GM21447 (cell line): ENCODE measurements at regions not wholly inside any gene's neighbourhood (a gene's known extent, or its start where the extent isn't known, plus 50 kb on each side); places are given as distances from the start of the nearest gene placed in this dataset.

ENCODE experiments used
- ATAC-seq: cut with Tn5 transposase; IDR thresholded peaks from one replicate; pipeline ENCODE4 v1.9.1; 2021; ENCODE audit not compliant: unreplicated experiment

- ATAC-seq = no peak
Measured at GRCh38 chr2:57862727-57863126, 183.9 kb upstream of the VRK2 start.

GRCh38 chr2:57864926-57865325 lies 181.7 kb upstream of the VRK2 start:
- ATAC-seq = no peak

DNA sequence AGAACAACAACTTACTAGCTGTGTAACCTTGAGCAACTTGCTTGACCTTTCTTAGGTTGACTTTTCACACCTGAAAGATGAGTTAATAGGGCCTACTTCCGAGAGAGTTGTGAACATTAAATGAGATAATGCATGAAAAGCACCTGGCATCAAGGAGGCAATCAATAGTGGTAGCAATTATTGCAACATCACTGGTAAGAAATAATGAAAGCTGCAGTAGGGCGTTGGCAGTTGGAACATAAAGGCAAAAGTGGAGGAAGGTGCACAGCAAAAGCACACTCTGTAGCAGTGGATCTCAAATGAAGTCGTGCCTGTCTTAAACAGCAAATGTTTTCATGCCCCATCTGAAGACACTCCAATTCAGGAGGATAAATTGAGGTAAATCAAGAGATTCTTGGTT lies 178.9 kb upstream of the VRK2 start:
- no peak for ATAC-seq

GRCh38 chr2:57868619-57869139 lies 177.9 kb upstream of the VRK2 start:
- no peak for ATAC-seq

GRCh38 chr2:57869758-57870344 lies 176.8 kb upstream of the VRK2 start:
- ATAC-seq = no peak

GRCh38 chr2:57876313-57876712 lies 170.3 kb upstream of the VRK2 start:
- peak; percentile 47 for ATAC-seq

GRCh38 chr2:57877811-57878170 lies 168.8 kb upstream of the VRK2 start:
- ATAC-seq = no peak

DNA sequence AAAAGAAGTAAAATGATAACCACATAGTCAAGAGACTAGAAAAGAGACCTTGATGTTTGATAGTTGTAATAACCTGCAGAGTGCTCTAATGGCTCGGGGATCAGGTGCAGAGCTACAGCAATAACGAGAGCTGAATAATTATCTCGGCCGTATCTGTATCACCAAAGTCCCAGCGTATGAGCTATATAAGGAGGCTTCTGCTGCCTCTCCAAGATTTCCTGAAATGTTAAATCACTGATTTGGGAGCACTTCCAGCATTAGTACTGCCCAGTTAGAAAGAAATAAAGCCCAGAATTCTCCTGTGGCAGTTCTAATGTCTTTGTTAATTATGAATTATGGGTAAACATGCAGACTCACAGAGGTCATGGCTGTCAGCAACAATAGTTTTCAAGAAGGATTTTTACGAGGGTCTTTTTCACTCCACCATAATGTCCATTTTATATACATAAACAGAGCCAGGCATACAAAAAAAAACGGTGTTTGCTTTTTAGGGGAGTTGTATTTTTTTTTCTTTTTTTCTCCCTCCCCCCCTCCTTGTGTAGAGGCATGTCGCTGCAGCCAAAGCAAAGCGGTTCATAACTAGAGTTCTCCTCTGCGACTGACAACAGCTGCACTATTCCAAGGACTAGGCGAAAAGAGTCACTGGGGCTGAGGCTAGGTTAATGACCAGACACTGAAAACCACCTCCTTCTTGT lies 168.3 kb upstream of the VRK2 start:
- no peak for ATAC-seq

DNA sequence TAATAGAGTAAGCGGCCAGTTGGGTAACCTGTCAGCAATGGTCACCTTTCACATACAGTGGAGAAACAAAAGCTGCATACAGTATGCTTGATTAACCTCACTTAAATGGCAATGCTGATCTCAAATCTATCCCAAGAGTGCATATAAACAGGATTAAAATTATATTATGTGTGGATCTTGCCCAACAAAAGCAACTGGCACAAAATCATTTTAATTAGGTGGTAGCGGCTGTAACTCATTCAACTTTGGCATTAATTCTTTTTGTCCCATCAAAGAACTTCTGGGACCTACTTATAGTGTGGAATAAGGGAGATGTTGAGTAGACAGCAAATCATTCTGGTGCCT lies 167.8 kb upstream of the VRK2 start:
- ATAC-seq = no peak

- no peak for ATAC-seq
Measured at GRCh38 chr2:57880446-57880845, 166.2 kb upstream of the VRK2 start.

DNA sequence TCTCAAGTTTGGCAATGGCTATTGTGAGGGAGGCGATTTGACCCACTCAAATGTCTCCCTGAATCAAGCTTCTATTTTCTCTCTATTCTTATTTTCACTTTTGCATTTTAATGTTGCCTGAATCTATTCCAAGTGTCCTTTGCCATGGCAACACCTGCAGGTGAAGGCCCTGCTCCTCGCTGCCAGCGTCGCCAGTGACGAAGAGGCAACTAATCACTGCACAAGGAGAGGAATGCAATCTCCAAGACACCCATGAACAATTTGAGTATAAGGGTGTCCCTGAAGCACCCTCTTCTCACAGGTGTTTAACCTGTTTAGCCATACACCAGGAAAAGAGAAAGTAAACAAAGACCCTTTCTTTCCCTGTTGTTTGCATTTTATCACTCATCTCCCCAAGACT lies 165.6 kb upstream of the VRK2 start:
- no peak for ATAC-seq

DNA sequence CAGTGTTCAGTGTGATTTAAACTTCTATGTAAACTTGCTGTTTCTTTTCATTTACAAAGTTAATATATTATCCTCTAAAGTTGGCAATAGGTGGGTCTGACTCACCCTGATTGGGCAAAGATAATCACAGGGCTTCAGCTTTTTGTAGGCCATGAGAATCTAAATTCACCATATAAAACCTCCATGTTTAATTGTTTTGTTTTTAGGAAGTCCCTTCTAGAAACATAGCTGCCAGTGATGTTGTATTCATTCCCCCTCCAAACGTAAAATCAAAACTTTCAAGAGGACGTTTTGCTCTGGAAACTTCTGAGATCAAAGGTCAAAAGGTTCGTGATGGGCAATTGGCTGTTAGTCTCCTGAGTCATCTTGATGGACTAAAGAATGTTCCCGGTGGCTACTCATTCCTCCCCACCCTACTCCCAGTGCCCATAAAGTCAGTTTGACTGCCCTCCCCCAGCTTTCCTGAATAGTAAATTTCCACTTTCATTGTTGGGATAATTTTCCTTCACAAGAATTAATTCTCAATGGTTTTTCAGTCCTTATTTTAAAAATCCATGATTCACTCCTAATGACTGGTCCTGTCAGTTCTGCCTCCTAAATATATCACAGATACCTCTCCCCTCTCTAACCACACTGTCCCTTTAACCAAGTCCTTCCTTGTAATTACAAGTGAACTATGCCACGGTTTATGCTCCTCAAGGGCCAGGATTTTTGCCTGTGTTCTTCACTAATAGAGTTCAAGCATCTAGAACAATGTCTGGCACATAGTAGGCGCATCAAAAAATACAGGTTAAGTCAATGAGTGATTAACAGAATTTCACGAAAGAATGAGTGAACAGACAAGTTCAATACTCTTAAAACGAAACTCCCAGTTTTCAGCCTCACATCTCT lies 164.4 kb upstream of the VRK2 start:
- no peak for ATAC-seq

DNA sequence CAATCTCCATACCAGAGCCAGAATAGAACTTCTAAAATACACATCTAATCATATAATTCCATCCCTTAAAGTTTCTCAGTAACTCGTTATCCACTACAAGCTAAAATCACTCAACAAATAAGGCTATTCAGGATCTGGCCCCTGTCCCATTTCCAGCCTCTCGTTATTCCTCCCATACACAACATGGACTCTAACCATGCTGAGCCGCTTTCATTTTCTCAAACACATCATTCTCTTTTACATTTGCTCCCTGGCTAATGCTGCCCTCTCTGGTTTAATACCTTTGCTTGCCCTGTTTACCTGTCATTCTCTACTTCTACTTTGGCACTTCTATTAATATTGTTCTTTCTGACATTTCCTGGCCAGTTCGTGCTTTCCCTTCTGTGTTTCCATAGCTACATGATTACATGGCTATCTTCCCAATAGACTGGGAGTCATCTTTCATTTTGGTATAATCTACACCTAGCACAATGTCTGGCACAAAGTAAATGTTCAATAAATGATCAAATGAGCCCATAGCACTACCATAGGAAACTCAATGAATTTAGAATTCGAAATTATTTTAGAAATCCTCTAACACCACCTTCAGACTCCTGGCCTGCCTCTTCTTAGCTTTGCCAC lies 163.6 kb upstream of the VRK2 start:
- no peak for ATAC-seq

- no peak for ATAC-seq
Measured at GRCh38 chr2:57884281-57884680, 162.3 kb upstream of the VRK2 start.

GRCh38 chr2:57885742-57886141 lies 160.9 kb upstream of the VRK2 start:
- no peak for ATAC-seq

- no peak for ATAC-seq
Measured at GRCh38 chr2:57886161-57886786, 160.3 kb upstream of the VRK2 start.

DNA sequence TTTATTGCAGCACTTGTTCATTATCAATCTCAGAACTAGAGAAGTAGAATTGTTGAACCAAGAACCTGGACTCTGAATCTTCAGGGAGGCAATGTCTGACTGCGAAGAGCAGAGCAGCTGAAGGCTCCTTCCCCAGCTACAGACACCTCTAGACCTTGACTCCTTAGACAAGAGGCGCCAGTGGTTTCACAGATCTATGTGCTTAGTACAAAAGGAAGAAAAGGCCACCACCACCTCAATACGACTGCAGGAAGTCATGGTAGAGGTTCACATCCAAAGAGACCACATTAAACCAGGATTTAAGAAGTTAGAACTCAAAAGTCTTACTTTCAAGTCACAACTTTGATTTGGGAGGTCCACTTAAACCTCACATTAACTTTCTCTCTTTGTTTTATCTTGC lies 158.1 kb upstream of the VRK2 start:
- no peak for ATAC-seq

GRCh38 chr2:57890464-57890863 lies 156.1 kb upstream of the VRK2 start:
- peak; percentile 38 for ATAC-seq

GRCh38 chr2:57891086-57891712 lies 155.4 kb upstream of the VRK2 start:
- no peak for ATAC-seq

GRCh38 chr2:57892920-57893319 lies 153.7 kb upstream of the VRK2 start:
- ATAC-seq = peak; percentile 71

- no peak for ATAC-seq
Measured at GRCh38 chr2:57893347-57893746, 153.3 kb upstream of the VRK2 start.
